Transverse colon (tissue), 3 donors: ENCODE measurements at regions not wholly inside any gene's neighbourhood (a gene's known extent, or its start where the extent isn't known, plus 50 kb on each side); places are given as distances from the start of the nearest gene placed in this dataset.

Source experiments
- EP300 ChIP-seq: sonication (generic); formaldehyde crosslinking; IDR thresholded peaks from one replicate; pipeline ENCODE4 v1.6.1; 2017; ENCODE audit warnings: antibody characterized with exemption, low read depth
- POLR2A ChIP-seq: fragments of 450-650 bp; IDR thresholded peaks from one replicate; pipeline ENCODE4 v1.6.1; 2016; ENCODE audit warnings: antibody characterized with exemption, mild to moderate bottlenecking, moderate library complexity
- TF ChIP-seq, protein P1 (sequence below), 5 experiments: fragments of 200-600 bp in 3 of 5; fragments of 450-650 bp in 2 of 5; sonication (generic) in 3 of 5; IDR thresholded peaks; 1 replicate in 2 of 5; 2 replicates in 3 of 5; pipeline ENCODE4 v1.5.1; 2016 to 2017; ENCODE audit warnings: antibody characterized with exemption in 5 of 5, inconsistent platforms in 3 of 5, mild to moderate bottlenecking in 2 of 5, moderate library complexity in 1 of 5

GRCh38 chr11:70883323-70883940 lies 368.9 kb downstream of the SHANK2 start:
- TF ChIP-seq, protein P1, sequence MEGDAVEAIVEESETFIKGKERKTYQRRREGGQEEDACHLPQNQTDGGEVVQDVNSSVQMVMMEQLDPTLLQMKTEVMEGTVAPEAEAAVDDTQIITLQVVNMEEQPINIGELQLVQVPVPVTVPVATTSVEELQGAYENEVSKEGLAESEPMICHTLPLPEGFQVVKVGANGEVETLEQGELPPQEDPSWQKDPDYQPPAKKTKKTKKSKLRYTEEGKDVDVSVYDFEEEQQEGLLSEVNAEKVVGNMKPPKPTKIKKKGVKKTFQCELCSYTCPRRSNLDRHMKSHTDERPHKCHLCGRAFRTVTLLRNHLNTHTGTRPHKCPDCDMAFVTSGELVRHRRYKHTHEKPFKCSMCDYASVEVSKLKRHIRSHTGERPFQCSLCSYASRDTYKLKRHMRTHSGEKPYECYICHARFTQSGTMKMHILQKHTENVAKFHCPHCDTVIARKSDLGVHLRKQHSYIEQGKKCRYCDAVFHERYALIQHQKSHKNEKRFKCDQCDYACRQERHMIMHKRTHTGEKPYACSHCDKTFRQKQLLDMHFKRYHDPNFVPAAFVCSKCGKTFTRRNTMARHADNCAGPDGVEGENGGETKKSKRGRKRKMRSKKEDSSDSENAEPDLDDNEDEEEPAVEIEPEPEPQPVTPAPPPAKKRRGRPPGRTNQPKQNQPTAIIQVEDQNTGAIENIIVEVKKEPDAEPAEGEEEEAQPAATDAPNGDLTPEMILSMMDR (IDR thresholded peaks at IDR 0.05): no peak
- no peak for TF ChIP-seq EP300
- TF ChIP-seq POLR2A: no peak
